H4 (cell line): ENCODE measurements at regions not wholly inside any gene's neighbourhood (a gene's known extent, or its start where the extent isn't known, plus 50 kb on each side); places are given as distances from the start of the nearest gene placed in this dataset.
"Not testable (repeated sequence)": the region's sequence is repeated elsewhere in the genome, so short reads cannot be mapped to it uniquely, and the experiment has no call there.

ENCODE experiments used
- DNase-seq: peaks from one replicate; pipeline ENCODE4 v3.0.0-alpha.2; 2015; ENCODE audit warnings: low spot score

DNA sequence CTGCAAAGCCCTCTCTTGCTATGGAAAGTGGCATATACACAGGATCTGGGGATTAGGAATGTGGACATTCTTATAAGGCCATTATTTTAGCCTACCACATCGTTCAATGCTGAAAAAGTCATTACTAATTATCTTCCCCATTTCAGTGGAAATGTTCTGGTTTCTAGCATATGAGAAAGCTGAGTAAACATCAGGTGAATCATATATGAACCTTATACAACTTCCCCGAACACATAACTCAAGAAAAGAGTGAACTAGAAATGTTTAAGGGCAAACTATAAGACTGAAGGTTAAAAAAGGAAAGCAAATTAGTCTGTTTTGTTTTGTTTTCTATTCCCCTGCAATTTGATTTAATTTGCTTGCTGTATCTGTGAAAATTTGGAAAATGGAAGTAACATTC lies 62.5 kb upstream of the SEC22B start:
- DNase-seq = not testable (repeated sequence)

DNA sequence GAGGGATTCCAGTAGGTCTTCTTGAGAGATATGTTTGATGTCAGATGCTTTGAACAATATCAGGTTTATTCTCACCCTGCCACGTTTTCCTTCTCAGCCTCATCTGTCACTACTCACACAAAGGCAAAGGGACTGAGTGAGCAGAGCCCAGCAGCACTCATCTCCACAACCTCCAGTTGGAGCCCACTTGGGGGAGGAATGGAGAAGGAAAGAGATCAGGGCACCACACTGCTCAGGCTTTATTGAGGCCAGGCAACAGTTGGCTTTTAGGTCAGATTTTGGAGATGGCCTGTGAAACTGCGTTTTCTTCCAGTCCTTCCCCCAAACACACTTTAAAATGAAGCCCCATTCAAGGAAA lies 57.3 kb upstream of the SEC22B start:
- not testable (repeated sequence) for DNase-seq

DNA sequence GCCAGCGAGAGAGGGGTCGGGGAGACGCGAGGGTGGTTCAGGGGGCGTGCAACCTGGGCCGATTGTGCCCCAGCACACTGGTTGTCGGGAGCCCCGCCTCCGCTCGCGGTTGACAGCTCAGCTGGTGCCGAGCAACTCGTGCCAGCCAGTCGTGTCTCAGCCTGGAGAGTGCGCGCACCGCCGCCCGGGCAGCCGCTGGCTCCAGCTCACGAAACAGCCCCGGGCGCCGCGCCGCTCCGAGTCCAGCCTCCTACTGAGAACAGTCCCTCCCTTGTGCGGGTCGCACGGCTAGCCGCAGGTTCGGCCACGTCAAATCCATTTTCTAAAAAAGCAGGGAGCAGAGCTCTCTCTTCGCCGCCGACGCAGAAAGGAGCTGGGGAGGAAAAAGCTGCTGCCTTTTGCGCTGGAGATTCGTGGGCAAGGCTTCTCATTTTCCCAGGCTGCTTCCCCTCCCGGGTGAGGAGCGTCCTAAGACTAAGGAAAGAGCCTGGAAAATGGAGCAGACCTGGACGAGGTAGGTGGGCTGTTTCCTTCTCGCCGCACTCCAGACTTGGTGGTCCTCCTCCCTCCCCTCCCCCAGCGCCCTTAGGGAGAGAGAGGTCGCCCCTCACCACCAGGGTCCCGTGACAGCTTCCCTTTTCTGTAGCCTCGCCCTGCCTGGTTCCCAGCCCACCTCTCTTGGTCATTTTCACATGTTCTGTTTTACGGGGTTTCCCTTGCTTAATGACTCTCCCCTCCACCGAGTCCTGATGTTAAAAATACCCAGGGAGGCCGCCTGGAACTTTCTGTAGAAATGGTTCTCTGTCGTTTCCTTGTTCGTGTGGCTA lies 56.7 kb upstream of the SEC22B start:
- not testable (repeated sequence) for DNase-seq

DNA sequence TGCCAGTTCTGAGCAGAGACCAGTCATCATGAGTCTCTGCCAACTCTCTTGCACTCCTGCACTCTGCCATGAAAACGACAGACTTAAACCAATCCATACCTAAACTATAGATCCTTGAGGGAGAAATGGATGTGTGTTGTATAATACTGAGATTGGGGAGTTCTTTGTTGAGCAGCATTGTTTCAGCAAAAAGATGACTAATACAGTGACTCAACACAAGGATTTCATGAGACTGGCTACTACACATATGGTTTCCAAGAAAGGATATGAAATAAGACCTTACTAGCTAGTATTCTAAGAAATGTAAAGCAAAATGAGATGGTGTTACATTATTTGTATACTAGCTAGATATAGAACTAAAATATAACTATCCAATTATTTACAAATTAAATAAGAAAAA lies 53.5 kb upstream of the SEC22B start:
- not testable (repeated sequence) for DNase-seq
